Chondrocyte (in vitro differentiated cells): ENCODE measurements at regions not wholly inside any gene's neighbourhood (a gene's known extent, or its start where the extent isn't known, plus 50 kb on each side); places are given as distances from the start of the nearest gene placed in this dataset.
"Not testable (repeated sequence)": the region's sequence is repeated elsewhere in the genome, so short reads cannot be mapped to it uniquely, and the experiment has no call there.

Source experiments
- DNase-seq: peaks from one replicate; pipeline ENCODE4 v3.0.0; 2021; ENCODE audit warnings: mixed read lengths, low spot score
- H3K27ac Mint-ChIP-seq: one replicate; pipeline ENCODE4 v1.8.0; 2021; ENCODE audit warnings: mild to moderate bottlenecking, moderate library complexity, mixed read lengths; ENCODE audit not compliant: unreplicated experiment
- H3K27me3 Mint-ChIP-seq: 2 replicates; pipeline ENCODE4 v1.8.0; 2021; ENCODE audit warnings: low read depth, mixed read lengths
- H3K36me3 Mint-ChIP-seq: 2 replicates; pipeline ENCODE4 v1.8.0; 2021; ENCODE audit warnings: low read depth, mixed read lengths
- H3K4me1 Mint-ChIP-seq: 2 replicates; pipeline ENCODE4 v1.8.0; 2021; ENCODE audit warnings: low read depth, mild to moderate bottlenecking, mixed read lengths
- H3K4me3 Mint-ChIP-seq: one replicate; pipeline ENCODE4 v1.8.0; 2021; ENCODE audit warnings: mild to moderate bottlenecking, moderate library complexity, mixed read lengths; ENCODE audit not compliant: unreplicated experiment
- H3K9me3 Mint-ChIP-seq: 2 replicates; pipeline ENCODE4 v1.8.0; 2021; ENCODE audit warnings: low read depth, mixed read lengths
- CTCF ChIP-seq: fragments of 200-600 bp; sonication (generic); IDR thresholded peaks from 2 replicates; pipeline ENCODE4 v1.5.0; 2021; ENCODE audit warnings: antibody characterized with exemption, mild to moderate bottlenecking, moderate library complexity

DNA sequence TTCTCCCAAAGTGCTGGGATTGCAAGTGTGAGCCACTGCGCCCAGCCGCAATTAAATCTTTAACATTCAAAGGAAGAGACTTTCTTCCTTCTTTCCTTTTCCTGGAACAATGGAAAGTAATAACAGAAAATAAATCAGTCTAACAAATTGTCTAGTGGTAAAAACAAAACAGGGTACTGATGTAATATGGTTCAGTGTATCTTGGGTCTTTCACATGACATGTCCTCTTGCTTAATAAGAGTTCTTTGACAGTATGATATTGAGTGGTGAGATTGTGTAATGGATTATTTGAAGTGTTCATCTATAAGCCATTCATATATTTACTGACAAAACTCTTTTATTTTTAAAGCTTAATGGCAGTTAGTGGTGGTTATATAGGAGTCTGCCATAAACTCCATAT is 256.6 kb downstream of the SPRY1 start:
- no peaks in the 10 kb centered on the region for H3K9me3 Mint-ChIP-seq
- peaks cover 72% of the 10 kb centered on the region for H3K4me1 Mint-ChIP-seq
- TF ChIP-seq CTCF, result no peak
- peaks cover 4% of the 10 kb centered on the region for H3K36me3 Mint-ChIP-seq
- H3K27me3 Mint-ChIP-seq, result no peaks in the 10 kb centered on the region
- no peak overlapping the region for H3K4me3 Mint-ChIP-seq
- H3K27ac Mint-ChIP-seq, result peak overlapping the region; percentile 38
- no peak for DNase-seq

DNA sequence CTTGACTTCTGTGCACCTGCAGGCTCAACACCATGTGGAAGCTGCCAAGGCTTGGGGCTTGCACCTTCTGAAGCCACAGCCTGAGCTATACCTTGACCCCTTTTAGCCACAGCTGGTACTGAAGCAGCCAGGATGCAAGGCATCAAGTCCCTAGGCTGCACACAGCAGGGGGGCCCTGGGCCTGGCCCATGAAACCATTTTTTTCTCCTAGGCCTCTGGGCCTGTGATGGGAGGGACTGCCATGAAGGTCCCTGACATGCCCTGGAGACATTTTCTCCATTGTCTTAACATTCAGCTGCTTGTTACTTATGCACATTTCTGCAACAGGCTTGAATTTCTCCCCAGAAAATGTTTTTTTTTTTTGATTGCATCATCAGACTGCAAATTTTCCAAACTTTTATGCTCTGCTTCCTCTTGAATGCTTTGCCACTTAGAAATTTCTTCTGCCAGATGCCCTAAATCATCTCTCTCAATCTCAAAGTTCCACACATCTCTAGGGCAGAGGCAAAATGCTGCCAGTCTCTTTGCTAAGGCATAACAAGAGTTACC is 260.2 kb downstream of the SPRY1 start:
- H3K4me1 Mint-ChIP-seq, result peaks cover 49% of the 10 kb centered on the region
- not testable (repeated sequence) for H3K27ac Mint-ChIP-seq

DNA sequence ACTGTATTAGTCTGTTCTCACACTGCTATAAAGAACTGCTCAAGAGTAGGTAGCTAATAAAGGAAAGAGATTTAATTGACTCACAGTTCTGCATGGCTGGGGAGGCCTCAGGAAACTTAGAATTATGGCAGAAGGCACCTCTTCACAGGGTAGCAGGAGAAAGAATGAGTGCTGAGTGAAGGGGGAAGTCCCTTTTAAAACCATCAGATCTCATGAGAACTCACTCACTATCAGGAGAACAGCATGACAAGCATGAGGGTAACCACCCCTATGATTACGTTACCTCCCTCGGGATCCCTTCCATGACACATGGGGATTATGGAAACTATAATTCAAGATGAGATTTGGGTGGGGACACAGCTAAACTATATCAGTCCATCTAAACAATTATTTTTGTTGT is 261.0 kb downstream of the SPRY1 start:
- not testable (repeated sequence) for DNase-seq, H3K27me3 Mint-ChIP-seq, H3K27ac Mint-ChIP-seq, H3K9me3 Mint-ChIP-seq, H3K4me3 Mint-ChIP-seq, H3K36me3 Mint-ChIP-seq
- peaks cover 41% of the 10 kb centered on the region for H3K4me1 Mint-ChIP-seq

More for the DNA sequence above, 260.2 kb downstream of the SPRY1 start:
- not testable (repeated sequence) for H3K4me3 Mint-ChIP-seq, H3K9me3 Mint-ChIP-seq, H3K36me3 Mint-ChIP-seq, DNase-seq, H3K27me3 Mint-ChIP-seq

GRCh38 chr4:123659262-123659661 is 262.7 kb downstream of the SPRY1 start:
- DNase-seq, result no peak
- Mint-ChIP-seq H3K4me1 (peaks cover 25% of the 10 kb centered on the region), H3K27me3 (no peaks in the 10 kb centered on the region), H3K36me3 (peaks cover 4% of the 10 kb centered on the region), H3K9me3 (no peaks in the 10 kb centered on the region), H3K4me3 (no peak overlapping the region), H3K27ac (no peak overlapping the region)
- TF ChIP-seq CTCF, result no peak

- Mint-ChIP-seq H3K4me3 (no peak overlapping the region), H3K27me3 (no peaks in the 10 kb centered on the region), H3K36me3 (peaks cover 4% of the 10 kb centered on the region), H3K4me1 (peaks cover 20% of the 10 kb centered on the region), H3K27ac (no peak overlapping the region), H3K9me3 (no peaks in the 10 kb centered on the region)
- peak; percentile 72 for TF ChIP-seq CTCF
- DNase-seq, result no peak
Observed at GRCh38 chr4:123659730-123660129, 263.1 kb downstream of the SPRY1 start.

- Mint-ChIP-seq H3K9me3 (no peaks in the 10 kb centered on the region), H3K4me3 (no peak overlapping the region), H3K27me3 (no peaks in the 10 kb centered on the region), H3K36me3 (peaks cover 4% of the 10 kb centered on the region), H3K4me1 (peaks cover 11% of the 10 kb centered on the region), H3K27ac (peak overlapping the region; percentile 18)
- peak; percentile 91 for TF ChIP-seq CTCF
- DNase-seq, result no peak
Observed at GRCh38 chr4:123661080-123661737, 264.6 kb downstream of the SPRY1 start.
